Body of pancreas (tissue), 4 donors: ENCODE measurements at regions not wholly inside any gene's neighbourhood (a gene's known extent, or its start where the extent isn't known, plus 50 kb on each side); places are given as distances from the start of the nearest gene placed in this dataset.

ENCODE experiments used
- ATAC-seq: fragments of 150-250 bp; one replicate; pipeline ENCODE4 v1.9.1; 2016
- DNase-seq, 4 donors: peaks; one replicate each; pipeline ENCODE4 v3.0.0-alpha.2; 2019
- H3K27ac ChIP-seq, 4 donors: fragments of 200-600 bp; sonication (generic); 1 replicate in 3 of 4; 2 replicates in 1 of 4; pipeline versions ENCODE4 v1.5.1 to v1.6.1; 2016 to 2019; ENCODE audit warnings: mild to moderate bottlenecking in 1 of 4, mixed read lengths in 1 of 4, moderate library complexity in 1 of 4
- H3K27me3 ChIP-seq, 2 donors: fragments of 200-600 bp; sonication (generic); one replicate each; pipeline ENCODE4 v1.6.0; 2016; ENCODE audit warnings: mild to moderate bottlenecking in 1 of 2
- H3K36me3 ChIP-seq, 2 donors: fragments of 200-600 bp; sonication (generic); replicated peaks in 1 of 2; 2 replicates each; pipeline ENCODE4 v1.5.1; 2016; ENCODE audit warnings: low read depth in 2 of 2; ENCODE audit not compliant: insufficient read depth in 1 of 2
- H3K4me1 ChIP-seq: fragments of 200-600 bp; sonication (generic); one replicate; pipeline ENCODE4 v1.6.0; 2016
- H3K4me3 ChIP-seq, 2 donors: fragments of 200-600 bp; sonication (generic); 1 replicate in 1 of 2; 2 replicates in 1 of 2; pipeline ENCODE4 v1.5.1; 2016 to 2019
- H3K9me3 ChIP-seq, 3 donors: fragments of 200-600 bp; sonication (generic); 1 replicate in 2 of 3; 2 replicates in 1 of 3; pipeline ENCODE4 v1.5.1; 2016
- POLR2A ChIP-seq, 3 donors: fragments of 450-650 bp; IDR thresholded peaks; one replicate each; pipeline ENCODE4 v1.6.1; 2016; ENCODE audit warnings: antibody characterized with exemption in 3 of 3, mild to moderate bottlenecking in 2 of 3
- WGBS, 2 donors: methylation state at CpG; one replicate each; pipeline ENCODE4 v1.1.5; 2017; 5-methylcytosine and 5-hydroxymethylcytosine counted together
- intact Hi-C: fragments of 100-400 bp; cut with DNase I; formaldehyde crosslinking; loops from one replicate; pipeline ENCODE4 v1.15.1; 2023
- TF ChIP-seq, protein P1 (sequence below), 7 experiments: fragments of 450-650 bp in 4 of 7; fragments of 200-600 bp in 3 of 7; sonication (generic) in 3 of 7; IDR thresholded peaks; one replicate each; pipeline ENCODE4 v1.5.1; 2016 to 2019; ENCODE audit warnings: antibody characterized with exemption in 7 of 7

- TF ChIP-seq, protein P1, sequence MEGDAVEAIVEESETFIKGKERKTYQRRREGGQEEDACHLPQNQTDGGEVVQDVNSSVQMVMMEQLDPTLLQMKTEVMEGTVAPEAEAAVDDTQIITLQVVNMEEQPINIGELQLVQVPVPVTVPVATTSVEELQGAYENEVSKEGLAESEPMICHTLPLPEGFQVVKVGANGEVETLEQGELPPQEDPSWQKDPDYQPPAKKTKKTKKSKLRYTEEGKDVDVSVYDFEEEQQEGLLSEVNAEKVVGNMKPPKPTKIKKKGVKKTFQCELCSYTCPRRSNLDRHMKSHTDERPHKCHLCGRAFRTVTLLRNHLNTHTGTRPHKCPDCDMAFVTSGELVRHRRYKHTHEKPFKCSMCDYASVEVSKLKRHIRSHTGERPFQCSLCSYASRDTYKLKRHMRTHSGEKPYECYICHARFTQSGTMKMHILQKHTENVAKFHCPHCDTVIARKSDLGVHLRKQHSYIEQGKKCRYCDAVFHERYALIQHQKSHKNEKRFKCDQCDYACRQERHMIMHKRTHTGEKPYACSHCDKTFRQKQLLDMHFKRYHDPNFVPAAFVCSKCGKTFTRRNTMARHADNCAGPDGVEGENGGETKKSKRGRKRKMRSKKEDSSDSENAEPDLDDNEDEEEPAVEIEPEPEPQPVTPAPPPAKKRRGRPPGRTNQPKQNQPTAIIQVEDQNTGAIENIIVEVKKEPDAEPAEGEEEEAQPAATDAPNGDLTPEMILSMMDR (IDR thresholded peaks at IDR 0.05) = no peak
- TF ChIP-seq POLR2A (IDR thresholded peaks at IDR 0.05) = no peak
- no peak overlapping the region for H3K4me3 ChIP-seq
Measured at GRCh38 chr5:39992617-39993202, 567.9 kb upstream of the DAB2 start.

DNA sequence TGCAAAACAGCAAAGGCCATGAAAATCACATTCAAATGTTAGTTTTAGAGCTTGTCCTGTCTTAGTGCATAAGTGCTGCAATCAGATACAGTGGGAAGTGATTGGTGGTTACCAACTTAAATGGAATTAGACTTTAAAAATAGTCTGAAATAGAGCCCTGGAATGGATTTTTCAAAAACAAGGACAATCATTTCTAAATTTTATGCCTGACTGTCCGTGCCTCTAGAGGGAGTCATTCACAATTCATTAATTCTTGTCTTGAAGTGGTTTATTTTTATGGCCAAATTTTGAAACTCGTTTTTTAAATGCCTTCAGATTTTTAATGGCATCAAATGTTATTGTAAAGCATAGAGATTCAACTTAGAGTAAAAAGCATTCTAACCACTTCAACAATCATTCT, 561.8 kb upstream of the DAB2 start:
- TF ChIP-seq, protein P1 (IDR thresholded peaks at IDR 0.05) = no peak
- no peak for TF ChIP-seq POLR2A (IDR thresholded peaks at IDR 0.05)
- no peak for ATAC-seq
- intact Hi-C loops = no loop called here
- 68 to 71% methylated on average over 2 of the region's 2 CpGs for WGBS, 2 donors
- no peaks in the 10 kb centered on the region for H3K9me3 ChIP-seq
- H3K27me3 ChIP-seq = no peaks in the 10 kb centered on the region
- H3K36me3 ChIP-seq = no peaks in the 10 kb centered on the region
- no peaks in the 10 kb centered on the region for H3K4me1 ChIP-seq
- no peak overlapping the region for H3K27ac ChIP-seq
- DNase-seq = no peak
- no peak overlapping the region for H3K4me3 ChIP-seq

More at GRCh38 chr5:39992617-39993202, 567.9 kb upstream of the DAB2 start:
- no peak for DNase-seq
- ATAC-seq = no peak
- H3K27ac ChIP-seq = no peak overlapping the region
- H3K9me3 ChIP-seq = no peaks in the 10 kb centered on the region
- 80 to 84% methylated on average over 2 of the region's 2 CpGs for WGBS, 2 donors
- H3K4me1 ChIP-seq = no peaks in the 10 kb centered on the region
- no peaks in the 10 kb centered on the region for H3K36me3 ChIP-seq
- intact Hi-C loops = no loop called here
- H3K27me3 ChIP-seq = no peaks in the 10 kb centered on the region

DNA sequence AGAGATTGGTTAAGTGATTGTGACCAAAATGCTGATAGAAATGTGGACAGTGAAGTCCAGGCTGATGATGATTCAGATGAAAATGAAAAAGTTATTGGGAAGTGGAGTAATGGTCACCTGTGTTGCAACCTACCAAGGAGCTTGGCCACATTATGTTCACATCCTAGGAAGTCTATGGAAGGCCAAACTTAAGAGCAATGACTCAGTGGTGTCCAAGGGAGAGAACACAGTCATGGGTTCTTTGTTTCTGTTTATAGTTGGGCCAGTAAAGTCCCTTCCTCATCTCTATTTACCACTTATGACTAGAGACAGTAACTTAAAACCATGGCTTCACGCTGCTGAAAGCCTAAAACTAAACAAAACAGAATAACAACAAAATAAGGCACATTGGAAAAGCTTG, 555.3 kb upstream of the DAB2 start:
- Histone ChIP-seq H3K4me3 (no peak overlapping the region), H3K4me1 (no peaks in the 10 kb centered on the region), H3K36me3 (no peaks in the 10 kb centered on the region), H3K27ac (no peak overlapping the region), H3K27me3 (no peaks in the 10 kb centered on the region), H3K9me3 (no peaks in the 10 kb centered on the region)
- WGBS, 2 donors = 96 to 97% methylated on average over 1 of the region's 1 CpG
- no peak for DNase-seq
- ATAC-seq = no peak
- TF ChIP-seq, protein P1 (IDR thresholded peaks at IDR 0.05) = no peak
- TF ChIP-seq POLR2A (IDR thresholded peaks at IDR 0.05) = no peak
- intact Hi-C loops = no loop called here

DNA sequence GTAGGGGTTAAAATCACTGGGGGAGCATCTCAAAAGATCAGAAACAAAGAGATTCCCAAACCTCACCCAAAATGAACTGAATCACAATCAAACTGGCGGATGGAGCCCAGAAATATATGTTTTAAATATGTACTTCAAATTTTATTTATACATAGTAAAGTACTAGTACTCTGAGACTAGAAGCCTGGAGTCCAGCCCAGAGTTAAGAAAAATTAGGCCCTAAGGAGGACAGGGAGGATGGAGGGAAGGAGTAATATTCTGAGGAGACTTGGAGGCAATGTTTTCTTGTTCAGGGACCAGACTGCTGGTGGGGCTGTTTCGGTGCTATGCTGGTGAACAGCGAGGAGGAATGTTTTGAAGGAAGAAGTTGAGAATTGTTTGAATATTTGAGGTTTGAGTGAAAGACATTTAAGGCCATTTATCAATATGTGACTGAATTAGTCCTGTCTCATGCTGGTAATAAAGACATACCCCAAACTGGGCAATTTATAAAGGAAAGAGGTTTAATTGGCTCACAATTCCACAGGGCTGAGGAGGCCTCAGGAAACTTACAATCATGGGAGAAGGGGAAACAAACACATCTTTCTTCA, 552.4 kb upstream of the DAB2 start:
- ATAC-seq (no peak), DNase-seq (no peak)
- Histone ChIP-seq H3K9me3 (no peaks in the 10 kb centered on the region), H3K4me1 (no peaks in the 10 kb centered on the region), H3K36me3 (no peaks in the 10 kb centered on the region), H3K27ac (no peak overlapping the region), H3K27me3 (no peaks in the 10 kb centered on the region), H3K4me3 (no peak overlapping the region)
- intact Hi-C loops = no loop called here
- TF ChIP-seq POLR2A (IDR thresholded peaks at IDR 0.05) = no peak
- TF ChIP-seq, protein P1 (IDR thresholded peaks at IDR 0.05) = no peak
- WGBS, 2 donors = 82 to 85% methylated on average over 3 of the region's 3 CpGs
